ENCODE measurements at regions not wholly inside any gene's neighbourhood (a gene's known extent, or its start where the extent isn't known, plus 50 kb on each side); places are given as distances from the start of the nearest gene placed in this dataset.

- TF ChIP-seq SUZ12 (IDR thresholded peaks at IDR 0.05; ENCODE audit: extremely low read depth, insufficient read depth, insufficient read length): no peak
- no peak for TF ChIP-seq ZNF274 (IDR thresholded peaks at IDR 0.05; ENCODE audit: low read depth, low read length)
- no peak for TF ChIP-seq YY1 (IDR thresholded peaks at IDR 0.05; ENCODE audit: insufficient read depth, insufficient read length)
Measured at GRCh38 chr4:100900134-100900533, 382.3 kb upstream of the EMCN start.

Measured in NT2/D1 (cell line).